Endothelial cell of hepatic sinusoid (primary cell): ENCODE measurements at regions not wholly inside any gene's neighbourhood (a gene's known extent, or its start where the extent isn't known, plus 50 kb on each side); places are given as distances from the start of the nearest gene placed in this dataset.
"Not testable (repeated sequence)": the region's sequence is repeated elsewhere in the genome, so short reads cannot be mapped to it uniquely, and the experiment has no call there.

Experiments used
- in situ Hi-C: cut with HindIII; loops from 2 replicates; pipeline ENCODE4 v1.10.0; 2017; ENCODE audit warnings: low sequenced_read_pairs

GRCh38 chr6:4362326-4362725 lies 227.0 kb upstream of the ECI2 start:
- in situ Hi-C loops, result no loop called here

- in situ Hi-C loops, result no loop called here
Measured at GRCh38 chr6:4360920-4361319, 225.5 kb upstream of the ECI2 start.

- in situ Hi-C loops, result no loop called here
Measured at GRCh38 chr6:4359108-4359730, 223.8 kb upstream of the ECI2 start.

- in situ Hi-C loops, result no loop called here
Measured at GRCh38 chr6:4358414-4359107, 223.2 kb upstream of the ECI2 start.

- in situ Hi-C loops, result not testable (repeated sequence)
Measured at GRCh38 chr6:4357660-4358152, 222.3 kb upstream of the ECI2 start.

- in situ Hi-C loops, result no loop called here
Measured at GRCh38 chr6:4356899-4357659, 221.7 kb upstream of the ECI2 start.

GRCh38 chr6:4355241-4355640 lies 219.9 kb upstream of the ECI2 start:
- in situ Hi-C loops, result no loop called here

GRCh38 chr6:4354181-4354580 lies 218.8 kb upstream of the ECI2 start:
- in situ Hi-C loops, result no loop called here

GRCh38 chr6:4352731-4353130 lies 217.4 kb upstream of the ECI2 start:
- in situ Hi-C loops, result no loop called here

GRCh38 chr6:4352322-4352669 lies 216.9 kb upstream of the ECI2 start:
- in situ Hi-C loops, result no loop called here

GRCh38 chr6:4351520-4352321 lies 216.3 kb upstream of the ECI2 start:
- in situ Hi-C loops, result no loop called here

GRCh38 chr6:4350567-4351519 lies 215.5 kb upstream of the ECI2 start:
- in situ Hi-C loops, result no loop called here

GRCh38 chr6:4349931-4350330 lies 214.6 kb upstream of the ECI2 start:
- in situ Hi-C loops, result no loop called here

- in situ Hi-C loops, result no loop called here
Measured at GRCh38 chr6:4349323-4349722, 213.9 kb upstream of the ECI2 start.

GRCh38 chr6:4348462-4349112 lies 213.2 kb upstream of the ECI2 start:
- in situ Hi-C loops, result no loop called here

- in situ Hi-C loops, result no loop called here
Measured at GRCh38 chr6:4347877-4348276, 212.5 kb upstream of the ECI2 start.

GRCh38 chr6:4346659-4347333 lies 211.4 kb upstream of the ECI2 start:
- in situ Hi-C loops, result no loop called here

GRCh38 chr6:4345543-4345942 lies 210.2 kb upstream of the ECI2 start:
- in situ Hi-C loops, result no loop called here

GRCh38 chr6:4344317-4344899 lies 209.0 kb upstream of the ECI2 start:
- in situ Hi-C loops, result no loop called here
